Vagina (tissue), 2 donors: ENCODE measurements at regions not wholly inside any gene's neighbourhood (a gene's known extent, or its start where the extent isn't known, plus 50 kb on each side); places are given as distances from the start of the nearest gene placed in this dataset.

Experiments
- DNase-seq, 2 donors: peaks; one replicate each; pipeline ENCODE4 v3.0.0-alpha.2; 2017; ENCODE audit errors: extremely low spot score in 2 of 2
- H3K27ac ChIP-seq: fragments of 200-600 bp; sonication (generic); one replicate; pipeline ENCODE4 v1.5.1; 2019
- H3K27me3 ChIP-seq: fragments of 200-600 bp; sonication (generic); one replicate; pipeline ENCODE4 v1.5.1; 2019
- H3K36me3 ChIP-seq, 2 donors: fragments of 200-600 bp; sonication (generic); one replicate each; pipeline ENCODE4 v1.5.1; 2017 to 2019
- H3K4me1 ChIP-seq: fragments of 200-600 bp; sonication (generic); one replicate; pipeline ENCODE4 v1.5.1; 2019
- H3K4me3 ChIP-seq, 2 donors: fragments of 200-600 bp; sonication (generic); 1 replicate in 1 of 2; 2 replicates in 1 of 2; pipeline ENCODE4 v1.5.1; 2016 to 2019
- H3K9me3 ChIP-seq: fragments of 200-600 bp; sonication (generic); one replicate; pipeline ENCODE4 v1.5.1; 2019
- POLR2A ChIP-seq, 2 donors: fragments of 450-650 bp; IDR thresholded peaks; one replicate each; pipeline ENCODE4 v1.6.1; 2017; ENCODE audit warnings: antibody characterized with exemption in 2 of 2, mild to moderate bottlenecking in 2 of 2, moderate library complexity in 2 of 2
- POLR2AphosphoS5 ChIP-seq, 2 donors: sonication (generic); formaldehyde crosslinking; IDR thresholded peaks; one replicate each; pipeline ENCODE4 v1.9.0; 2017; ENCODE audit warnings: antibody characterized with exemption in 2 of 2, mild to moderate bottlenecking in 2 of 2, low read depth in 1 of 2; ENCODE audit not compliant: insufficient read depth in 1 of 2
- intact Hi-C: fragments of 100-400 bp; cut with DNase I; formaldehyde crosslinking; loops from one replicate; pipeline ENCODE4 v1.15.1; 2023
- TF ChIP-seq, protein P1 (sequence below), 3 experiments: fragments of 450-650 bp in 2 of 3; fragments of 200-600 bp in 1 of 3; sonication (generic) in 1 of 3; IDR thresholded peaks; one replicate each; pipeline ENCODE4 v1.5.1; 2017 to 2019; ENCODE audit warnings: antibody characterized with exemption in 3 of 3, mild to moderate bottlenecking in 2 of 3, moderate library complexity in 2 of 3

DNA sequence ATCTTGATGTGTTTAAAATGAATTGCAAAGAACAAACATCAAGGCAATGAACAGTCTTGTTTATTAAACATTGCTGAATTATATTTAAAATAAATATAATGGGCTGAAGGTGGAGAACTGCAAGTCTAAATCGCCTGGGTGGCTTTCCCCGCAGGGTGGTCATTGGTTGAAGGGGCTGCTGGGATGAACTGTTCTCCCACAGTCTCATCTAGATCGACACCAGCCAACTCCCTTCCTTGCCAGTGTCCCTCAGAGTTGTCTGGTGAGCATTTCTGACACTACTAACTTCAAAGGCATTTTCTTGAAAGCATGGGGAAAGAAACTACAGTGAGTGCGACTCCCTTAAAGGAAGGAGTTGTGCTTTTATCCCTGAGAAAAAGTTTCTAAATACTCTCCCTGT is 196.5 kb upstream of the LRTM1 start:
- H3K9me3 ChIP-seq = no peaks in the 10 kb centered on the region
- no peaks in the 10 kb centered on the region for H3K4me1 ChIP-seq
- H3K27ac ChIP-seq = no peak overlapping the region
- no peak for DNase-seq
- no peaks in the 10 kb centered on the region for H3K27me3 ChIP-seq
- no peaks in the 10 kb centered on the region for H3K36me3 ChIP-seq
- H3K4me3 ChIP-seq = no peak overlapping the region
- no peak for TF ChIP-seq POLR2A (IDR thresholded peaks at IDR 0.05)
- TF ChIP-seq, protein P1, sequence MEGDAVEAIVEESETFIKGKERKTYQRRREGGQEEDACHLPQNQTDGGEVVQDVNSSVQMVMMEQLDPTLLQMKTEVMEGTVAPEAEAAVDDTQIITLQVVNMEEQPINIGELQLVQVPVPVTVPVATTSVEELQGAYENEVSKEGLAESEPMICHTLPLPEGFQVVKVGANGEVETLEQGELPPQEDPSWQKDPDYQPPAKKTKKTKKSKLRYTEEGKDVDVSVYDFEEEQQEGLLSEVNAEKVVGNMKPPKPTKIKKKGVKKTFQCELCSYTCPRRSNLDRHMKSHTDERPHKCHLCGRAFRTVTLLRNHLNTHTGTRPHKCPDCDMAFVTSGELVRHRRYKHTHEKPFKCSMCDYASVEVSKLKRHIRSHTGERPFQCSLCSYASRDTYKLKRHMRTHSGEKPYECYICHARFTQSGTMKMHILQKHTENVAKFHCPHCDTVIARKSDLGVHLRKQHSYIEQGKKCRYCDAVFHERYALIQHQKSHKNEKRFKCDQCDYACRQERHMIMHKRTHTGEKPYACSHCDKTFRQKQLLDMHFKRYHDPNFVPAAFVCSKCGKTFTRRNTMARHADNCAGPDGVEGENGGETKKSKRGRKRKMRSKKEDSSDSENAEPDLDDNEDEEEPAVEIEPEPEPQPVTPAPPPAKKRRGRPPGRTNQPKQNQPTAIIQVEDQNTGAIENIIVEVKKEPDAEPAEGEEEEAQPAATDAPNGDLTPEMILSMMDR (IDR thresholded peaks at IDR 0.05) = no peak
- no peak for TF ChIP-seq POLR2AphosphoS5 (IDR thresholded peaks at IDR 0.05; ENCODE audit: insufficient read depth in 1 of 2, low read depth in 1 of 2)
- intact Hi-C loops = no loop called here
